ENCODE measurements at regions not wholly inside any gene's neighbourhood (a gene's known extent, or its start where the extent isn't known, plus 50 kb on each side); places are given as distances from the start of the nearest gene placed in this dataset.

DNA sequence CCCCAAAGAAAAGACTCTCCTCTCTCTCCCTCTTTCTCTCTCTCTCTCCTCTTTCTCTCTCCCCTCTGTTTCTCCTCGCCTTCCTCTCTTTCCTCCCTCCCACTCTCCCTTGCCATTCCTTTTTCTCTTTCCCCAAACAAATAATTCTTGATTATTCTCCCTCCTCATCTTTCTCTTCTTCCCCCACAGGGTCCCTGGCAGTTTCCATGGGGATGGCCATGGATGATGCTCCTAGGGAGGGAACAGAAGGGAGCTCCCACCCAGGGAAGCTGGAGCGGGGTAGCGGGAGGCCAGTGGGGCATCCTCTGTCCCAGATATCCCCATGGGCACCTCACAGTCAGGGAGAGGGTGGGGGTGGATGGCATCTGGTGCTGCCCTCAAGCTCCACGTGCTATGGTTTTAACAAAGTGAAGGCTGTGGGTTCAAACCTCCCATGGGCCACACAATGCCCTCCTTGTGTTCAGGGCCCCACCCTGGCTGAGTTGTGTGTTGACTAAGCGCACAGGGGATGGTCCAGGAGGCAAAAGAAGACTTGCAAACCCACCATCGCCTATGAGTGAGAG, 266.4 kb downstream of the BUD13 start:
- TF ChIP-seq, protein P1, sequence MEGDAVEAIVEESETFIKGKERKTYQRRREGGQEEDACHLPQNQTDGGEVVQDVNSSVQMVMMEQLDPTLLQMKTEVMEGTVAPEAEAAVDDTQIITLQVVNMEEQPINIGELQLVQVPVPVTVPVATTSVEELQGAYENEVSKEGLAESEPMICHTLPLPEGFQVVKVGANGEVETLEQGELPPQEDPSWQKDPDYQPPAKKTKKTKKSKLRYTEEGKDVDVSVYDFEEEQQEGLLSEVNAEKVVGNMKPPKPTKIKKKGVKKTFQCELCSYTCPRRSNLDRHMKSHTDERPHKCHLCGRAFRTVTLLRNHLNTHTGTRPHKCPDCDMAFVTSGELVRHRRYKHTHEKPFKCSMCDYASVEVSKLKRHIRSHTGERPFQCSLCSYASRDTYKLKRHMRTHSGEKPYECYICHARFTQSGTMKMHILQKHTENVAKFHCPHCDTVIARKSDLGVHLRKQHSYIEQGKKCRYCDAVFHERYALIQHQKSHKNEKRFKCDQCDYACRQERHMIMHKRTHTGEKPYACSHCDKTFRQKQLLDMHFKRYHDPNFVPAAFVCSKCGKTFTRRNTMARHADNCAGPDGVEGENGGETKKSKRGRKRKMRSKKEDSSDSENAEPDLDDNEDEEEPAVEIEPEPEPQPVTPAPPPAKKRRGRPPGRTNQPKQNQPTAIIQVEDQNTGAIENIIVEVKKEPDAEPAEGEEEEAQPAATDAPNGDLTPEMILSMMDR (IDR thresholded peaks at IDR 0.05) = no peak
- no peak for TF ChIP-seq POLR2AphosphoS5 (IDR thresholded peaks at IDR 0.05)
- no peak for TF ChIP-seq EP300 (IDR thresholded peaks at IDR 0.05)
- no peak for TF ChIP-seq POLR2A (IDR thresholded peaks at IDR 0.05)
- H3K4me3 ChIP-seq = no peak overlapping the region
- H3K9me3 ChIP-seq = no peaks in the 10 kb centered on the region
- 61 to 78% methylated on average over 6 of the region's 6 CpGs for WGBS, 2 donors
- peaks cover 0 to 30% (median 3%) of the 10 kb centered on the region in 4 donors for H3K4me1 ChIP-seq
- no peak for DNase-seq
- peaks cover 0 to under 1% (median 0%) of the 10 kb centered on the region in 3 donors for H3K27me3 ChIP-seq
- no peaks in the 10 kb centered on the region for H3K36me3 ChIP-seq
- no peak overlapping the region for H3K27ac ChIP-seq
- intact Hi-C loops (cut with DNase I) = no loop called here

DNA sequence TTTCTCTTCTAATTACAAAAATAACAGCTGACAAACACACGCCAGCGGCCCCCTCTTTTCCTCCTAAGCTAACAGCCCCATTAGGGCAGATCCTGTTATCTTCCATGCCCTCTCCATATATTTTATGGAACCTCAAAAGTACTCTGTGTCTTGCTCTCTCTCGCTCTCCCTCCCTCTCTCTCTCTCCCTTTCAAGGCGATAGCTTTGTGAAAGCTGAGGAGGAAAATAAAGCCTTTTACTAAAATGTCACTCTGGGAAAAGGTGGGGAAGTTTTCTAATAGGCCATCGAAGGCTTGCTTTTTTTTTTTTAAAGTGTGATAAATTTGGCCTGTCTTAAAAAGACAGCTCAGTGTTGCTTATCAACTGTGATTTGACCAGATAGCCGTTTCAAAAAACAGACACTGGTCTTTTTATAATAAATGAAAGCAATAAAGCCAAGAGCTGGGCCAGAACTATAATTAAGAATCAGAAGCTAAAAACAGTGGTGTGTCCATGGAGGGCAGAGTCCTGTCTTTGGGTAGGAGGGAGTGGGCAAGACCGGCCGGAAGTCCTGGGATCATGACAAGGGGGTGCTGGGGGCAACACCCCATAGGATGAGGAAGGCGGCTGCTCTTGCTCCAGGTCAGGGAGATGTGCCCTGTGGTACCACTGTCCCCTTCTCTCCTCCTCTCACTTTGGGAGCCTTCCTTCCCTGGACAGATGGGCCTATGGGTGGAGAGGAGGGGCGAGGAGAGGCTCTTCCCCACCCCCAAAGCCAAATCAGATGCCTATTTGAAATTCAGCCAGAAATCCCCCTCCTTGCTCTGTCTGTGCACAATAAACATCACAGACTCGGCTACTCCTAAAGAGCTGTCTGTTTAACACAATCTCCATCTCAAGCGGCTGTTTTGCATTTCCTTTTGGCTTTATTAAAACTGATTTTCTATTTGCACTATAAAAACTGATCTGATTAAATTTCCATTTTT, 267.2 kb downstream of the BUD13 start:
- WGBS, 2 donors = 61% methylated on average over 12 of the region's 12 CpGs
- DNase-seq = no peak
- intact Hi-C loops (cut with DNase I) = no loop called here
- TF ChIP-seq, protein P1 (IDR thresholded peaks at IDR 0.05) = no peak
- TF ChIP-seq POLR2A (IDR thresholded peaks at IDR 0.05) = no peak
- no peak for TF ChIP-seq EP300 (IDR thresholded peaks at IDR 0.05)
- no peak for TF ChIP-seq POLR2AphosphoS5 (IDR thresholded peaks at IDR 0.05)
- H3K27ac ChIP-seq = no peak overlapping the region
- H3K27me3 ChIP-seq = peaks cover 0 to 8% (median 0%) of the 10 kb centered on the region in 3 donors
- H3K9me3 ChIP-seq = no peaks in the 10 kb centered on the region
- H3K4me1 ChIP-seq = peaks cover 0 to 32% (median 3%) of the 10 kb centered on the region in 4 donors
- no peak overlapping the region for H3K4me3 ChIP-seq
- no peaks in the 10 kb centered on the region for H3K36me3 ChIP-seq

DNA sequence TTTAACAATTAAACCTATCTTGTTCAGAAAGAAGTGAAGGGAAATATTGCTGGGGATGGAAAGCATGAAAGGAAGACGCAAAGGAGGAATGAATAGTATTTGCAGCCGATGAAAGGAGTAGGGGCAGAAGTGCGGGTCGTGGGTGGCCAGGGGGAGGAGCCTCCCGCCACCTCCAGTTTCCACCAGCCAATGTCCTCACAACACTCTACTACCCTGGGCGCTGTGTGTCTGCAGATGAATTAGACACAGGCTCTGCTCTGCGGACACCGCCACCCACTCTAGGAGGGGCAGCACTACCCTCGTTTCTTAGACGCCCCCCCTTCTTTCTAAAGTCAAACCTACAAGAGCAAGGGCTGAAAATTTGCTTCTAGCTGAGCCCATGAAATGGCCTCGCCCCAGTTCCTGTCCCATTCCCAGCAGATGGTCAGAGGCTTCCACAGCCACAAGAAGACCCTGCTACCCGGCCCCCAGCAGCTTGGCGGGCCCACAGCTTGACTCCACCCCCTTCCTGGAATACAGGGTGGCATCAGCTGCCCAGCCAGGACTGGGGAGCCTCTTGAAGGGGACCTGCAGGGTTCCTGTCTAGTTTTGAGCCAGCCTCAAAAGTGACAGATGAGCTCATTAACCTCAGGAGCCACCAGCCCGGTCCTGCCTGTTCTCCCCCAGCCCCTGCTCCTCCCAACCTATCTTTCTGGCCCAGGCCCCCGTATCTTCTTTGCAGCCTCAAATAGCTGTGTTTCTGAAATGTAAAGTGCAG, 268.1 kb downstream of the BUD13 start:
- H3K36me3 ChIP-seq = no peaks in the 10 kb centered on the region
- TF ChIP-seq, protein P1 (IDR thresholded peaks at IDR 0.05) = no peak
- TF ChIP-seq POLR2AphosphoS5 (IDR thresholded peaks at IDR 0.05) (no peak), EP300 (IDR thresholded peaks at IDR 0.05) (no peak), POLR2A (IDR thresholded peaks at IDR 0.05) (no peak)
- no peak overlapping the region for H3K27ac ChIP-seq
- peaks cover 0 to 36% (median 8%) of the 10 kb centered on the region in 4 donors for H3K4me1 ChIP-seq
- no peaks in the 10 kb centered on the region for H3K9me3 ChIP-seq
- intact Hi-C loops (cut with DNase I) = no loop called here
- H3K27me3 ChIP-seq = peaks cover 0 to 17% (median 0%) of the 10 kb centered on the region in 3 donors
- no peak overlapping the region for H3K4me3 ChIP-seq
- 72 to 76% methylated on average over 15 of the region's 15 CpGs for WGBS, 2 donors
- no peak for DNase-seq

DNA sequence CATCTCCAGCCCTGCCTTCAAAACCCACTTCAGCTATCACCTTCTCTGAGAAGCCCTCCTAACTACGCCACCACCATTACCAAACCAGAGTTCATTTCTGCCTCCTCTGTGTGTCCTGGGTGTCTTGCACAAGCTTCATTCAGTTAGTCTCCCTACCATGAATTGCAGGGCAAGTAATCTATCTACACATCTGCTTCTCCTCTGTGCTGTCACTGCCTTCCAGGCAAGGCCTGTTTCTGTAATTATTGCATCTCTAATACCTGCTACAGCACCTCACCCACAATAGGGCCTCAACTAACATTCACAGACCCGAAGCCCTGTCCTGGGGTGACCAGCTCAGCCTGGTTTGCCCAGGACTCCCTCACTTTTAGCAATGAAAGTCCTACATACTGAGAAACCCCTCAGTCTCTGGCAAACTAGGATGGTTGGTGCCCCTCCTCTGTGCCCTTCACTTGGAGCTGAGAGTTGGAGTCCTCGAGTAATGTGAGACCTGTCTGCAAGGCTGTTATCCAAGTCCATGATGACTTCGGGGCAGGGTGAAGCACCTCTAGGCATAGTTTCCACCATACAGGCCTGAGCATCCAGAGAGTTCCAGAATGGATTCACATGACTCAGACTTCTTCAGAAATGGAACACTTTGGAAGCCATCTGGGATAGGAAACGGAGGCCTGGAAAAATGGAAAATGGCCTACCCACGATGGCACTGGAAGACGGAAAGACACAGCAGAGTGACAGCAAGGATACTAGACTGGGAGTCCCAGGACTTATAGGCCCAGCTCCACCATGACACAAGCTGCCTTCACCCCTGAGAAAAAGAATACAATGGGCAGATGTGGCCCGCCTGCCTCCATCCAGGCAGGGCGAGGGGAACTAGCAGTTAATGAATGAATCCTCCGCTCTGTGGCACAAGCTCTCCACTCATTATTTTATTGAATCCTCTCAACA, 269.3 kb downstream of the BUD13 start:
- DNase-seq = no peak
- no peaks in the 10 kb centered on the region for H3K9me3 ChIP-seq
- H3K27ac ChIP-seq = no peak overlapping the region
- intact Hi-C loops (cut with DNase I) = no loop called here
- H3K4me1 ChIP-seq = peaks cover 0 to 38% (median 13%) of the 10 kb centered on the region in 4 donors
- 89 to 90% methylated on average over 10 of the region's 10 CpGs for WGBS, 2 donors
- no peak for TF ChIP-seq POLR2A (IDR thresholded peaks at IDR 0.05)
- no peak for TF ChIP-seq EP300 (IDR thresholded peaks at IDR 0.05)
- TF ChIP-seq, protein P1 (IDR thresholded peaks at IDR 0.05) = no peak
- no peak overlapping the region for H3K4me3 ChIP-seq
- H3K36me3 ChIP-seq = no peaks in the 10 kb centered on the region
- H3K27me3 ChIP-seq = peaks cover 0 to 18% (median 0%) of the 10 kb centered on the region in 3 donors
